Ishikawa (cell line): ENCODE measurements at regions not wholly inside any gene's neighbourhood (a gene's known extent, or its start where the extent isn't known, plus 50 kb on each side); places are given as distances from the start of the nearest gene placed in this dataset.

Experiments
- CEBPB ChIP-seq: IDR thresholded peaks from 2 replicates; pipeline ENCODE4 v1.6.1; 2012
- EGR1 ChIP-seq: IDR thresholded peaks from 2 replicates; pipeline ENCODE4 v1.6.1; 2012
- EP300 ChIP-seq: IDR thresholded peaks from 2 replicates; pipeline ENCODE4 v1.6.1; 2012; ENCODE audit warnings: borderline replicate concordance
- FOXM1 ChIP-seq: IDR thresholded peaks from 2 replicates; pipeline ENCODE4 v1.6.1; 2012; ENCODE audit warnings: low read depth, borderline replicate concordance
- MAX ChIP-seq: IDR thresholded peaks from 2 replicates; pipeline ENCODE4 v1.6.1; 2012
- NFIC ChIP-seq: IDR thresholded peaks from 2 replicates; pipeline ENCODE4 v1.6.1; 2012
- RAD21 ChIP-seq: IDR thresholded peaks from 2 replicates; pipeline ENCODE4 v1.6.1; 2012; ENCODE audit warnings: low read depth
- REST ChIP-seq: IDR thresholded peaks from 2 replicates; pipeline ENCODE4 v1.6.1; 2012; ENCODE audit warnings: low read depth, mild to moderate bottlenecking
- TAF1 ChIP-seq: IDR thresholded peaks from 2 replicates; pipeline ENCODE4 v1.6.1; 2012; ENCODE audit warnings: low read depth, mild to moderate bottlenecking
- TCF12 ChIP-seq: IDR thresholded peaks from 2 replicates; pipeline ENCODE4 v1.6.1; 2012; ENCODE audit warnings: low read depth
- TEAD4 ChIP-seq: IDR thresholded peaks from 2 replicates; pipeline ENCODE4 v1.6.1; 2012
- USF1 ChIP-seq: IDR thresholded peaks from 2 replicates; pipeline ENCODE4 v1.6.1; 2012
- YY1 ChIP-seq: IDR thresholded peaks from 2 replicates; pipeline ENCODE4 v1.6.1; 2012; ENCODE audit warnings: low read depth
- ZBTB7A ChIP-seq: IDR thresholded peaks from 2 replicates; pipeline ENCODE4 v1.6.1; 2012; ENCODE audit warnings: low read depth

- TF ChIP-seq CEBPB (no peak), FOXM1 (no peak), MAX (no peak), EGR1 (no peak), TEAD4 (no peak), TCF12 (no peak), NFIC (no peak), REST (no peak), YY1 (no peak), RAD21 (no peak)
Observed at GRCh38 chr3:147201086-147201485, 205.3 kb downstream of the ZIC4 start.

GRCh38 chr3:147200545-147200944, 205.8 kb downstream of the ZIC4 start:
- TF ChIP-seq REST, result no peak
- no peak for TF ChIP-seq FOXM1
- no peak for TF ChIP-seq EGR1
- no peak for TF ChIP-seq ZBTB7A
- TF ChIP-seq EP300, result no peak
- no peak for TF ChIP-seq TEAD4

- TF ChIP-seq EP300 (no peak), NFIC (no peak), CEBPB (no peak)
Observed at GRCh38 chr3:147197739-147198138, 208.6 kb downstream of the ZIC4 start.

- TF ChIP-seq ZBTB7A (no peak), MAX (no peak), NFIC (no peak), YY1 (no peak), FOXM1 (no peak), EGR1 (no peak), TEAD4 (no peak), CEBPB (no peak), TCF12 (no peak)
Observed at GRCh38 chr3:147195887-147196286, 210.5 kb downstream of the ZIC4 start.

GRCh38 chr3:147191795-147192385, 214.5 kb downstream of the ZIC4 start:
- TF ChIP-seq CEBPB (no peak), RAD21 (peak; percentile 56), EGR1 (no peak)

GRCh38 chr3:147189016-147189415, 217.3 kb downstream of the ZIC4 start:
- TF ChIP-seq CEBPB (no peak), TEAD4 (no peak), RAD21 (no peak), TCF12 (no peak), FOXM1 (no peak)

GRCh38 chr3:147187687-147188086, 218.7 kb downstream of the ZIC4 start:
- no peak for TF ChIP-seq CEBPB
- TF ChIP-seq TEAD4, result no peak
- TF ChIP-seq EP300, result no peak
- TF ChIP-seq EGR1, result no peak
- TF ChIP-seq ZBTB7A, result no peak
- TF ChIP-seq USF1, result no peak
- TF ChIP-seq TCF12, result no peak
- TF ChIP-seq REST, result no peak
- no peak for TF ChIP-seq TAF1
